IMR-90 (cell line): ENCODE measurements at regions not wholly inside any gene's neighbourhood (a gene's known extent, or its start where the extent isn't known, plus 50 kb on each side); places are given as distances from the start of the nearest gene placed in this dataset.

Experiments
- ATAC-seq: fragments of 200-7000 bp; cut with Tn5 transposase; 2 replicates; pipeline ENCODE4 v1.9.1; 2020; ENCODE audit warnings: low read depth, mild to moderate bottlenecking, moderate library complexity
- BruUV-seq: library from RNA; stranded (reverse); fragments of 400-500 nt; replicated peaks from 2 replicates; lab custom pipeline; 2021; lab: Mats Ljungman, UMichigan
- CTCF ChIA-PET: fragments of 300-600 bp; formaldehyde crosslinking; extraction: SDS; loops from one replicate; lab custom pipeline; 2021; ENCODE audit warnings: antibody characterized with exemption; lab: Yijun Ruan, JAX
- POLR2A ChIA-PET: fragments of 300-600 bp; sonication (Branson Sonifier 250); formaldehyde crosslinking; loops from one replicate; lab custom pipeline; 2022; ENCODE audit warnings: antibody characterized with exemption; ENCODE audit not compliant: unreplicated experiment; lab: Charles Lee
- DNase-seq: peaks from one replicate; pipeline ENCODE4 v3.0.0; 2013
- H2AFZ ChIP-seq: replicated peaks from 2 replicates; pipeline ENCODE3; 2013; ENCODE audit warnings: low read length, mild to moderate bottlenecking; ENCODE audit not compliant: poor library complexity
- H2AK5ac ChIP-seq: 2 replicates; pipeline ENCODE4 v1.6.1; 2013; ENCODE audit warnings: low read depth, low read length, inconsistent platforms
- H2AK9ac ChIP-seq: replicated peaks from 2 replicates; pipeline ENCODE3; 2013; ENCODE audit warnings: mild to moderate bottlenecking, low read depth, low read length, moderate library complexity; ENCODE audit not compliant: poor library complexity
- H2BK120ac ChIP-seq: 2 replicates; pipeline ENCODE4 v1.6.1; 2013; ENCODE audit warnings: low read depth, low read length, inconsistent platforms
- H2BK15ac ChIP-seq: 3 replicates; pipeline ENCODE4 v1.6.1; 2013; ENCODE audit warnings: low read depth, low read length, inconsistent platforms
- H2BK20ac ChIP-seq: 2 replicates; pipeline ENCODE4 v1.6.1; 2013; ENCODE audit warnings: low read depth, mild to moderate bottlenecking, inconsistent platforms, low read length, moderate library complexity
- H2BK5ac ChIP-seq: 2 replicates; pipeline ENCODE4 v1.6.1; 2013; ENCODE audit warnings: mild to moderate bottlenecking, low read depth, low read length, inconsistent platforms; ENCODE audit not compliant: poor library complexity, severe bottlenecking
- H3K14ac ChIP-seq: replicated peaks from 2 replicates; pipeline ENCODE4 v1.6.1; 2013; ENCODE audit warnings: low read depth, low read length, inconsistent platforms
- H3K18ac ChIP-seq: 2 replicates; pipeline ENCODE4 v1.6.1; 2013; ENCODE audit warnings: low read depth, low read length, control low read depth
- H3K23ac ChIP-seq: 2 replicates; pipeline ENCODE4 v1.6.1; 2013; ENCODE audit warnings: low read depth, low read length, inconsistent platforms
- H3K27ac ChIP-seq: 2 replicates; pipeline ENCODE4 v1.5.1; 2013; ENCODE audit warnings: mild to moderate bottlenecking, control low read depth, low read length; ENCODE audit not compliant: insufficient read depth
- H3K27me3 ChIP-seq: 2 replicates; pipeline ENCODE4 v1.6.1; 2013; ENCODE audit warnings: low read length; ENCODE audit not compliant: control insufficient read depth, insufficient read depth
- H3K36me3 ChIP-seq: 2 replicates; pipeline ENCODE4 v1.6.1; 2013; ENCODE audit warnings: low read length, mixed read lengths; ENCODE audit not compliant: control insufficient read depth, insufficient read depth
- H3K4ac ChIP-seq: 2 replicates; pipeline ENCODE4 v1.6.1; 2013; ENCODE audit warnings: low read depth, low read length, inconsistent platforms
- H3K4me1 ChIP-seq: 2 replicates; pipeline ENCODE4 v1.6.1; 2013; ENCODE audit warnings: low read length, mixed read lengths; ENCODE audit not compliant: control insufficient read depth, insufficient read depth
- H3K4me2 ChIP-seq: 2 replicates; pipeline ENCODE4 v1.6.1; 2013; ENCODE audit warnings: low read depth, mild to moderate bottlenecking, control low read depth, low read length, moderate library complexity
- H3K4me3 ChIP-seq: 2 replicates; pipeline ENCODE4 v1.5.1; 2013; ENCODE audit warnings: low read depth, mild to moderate bottlenecking, control low read depth, low read length, moderate library complexity; ENCODE audit not compliant: insufficient read depth
- H3K56ac ChIP-seq: 2 replicates; pipeline ENCODE4 v1.6.1; 2013; ENCODE audit warnings: low read length, inconsistent platforms; ENCODE audit not compliant: insufficient read depth; ENCODE audit errors: extremely low read depth
- H3K79me1 ChIP-seq, 2 experiments: 2 replicates each; pipeline ENCODE4 v1.6.1; 2013; ENCODE audit warnings: low read length in 2 of 2, inconsistent platforms in 1 of 2, low read depth in 1 of 2
- H3K9ac ChIP-seq: 2 replicates; pipeline ENCODE4 v1.6.1; 2013; ENCODE audit warnings: low read depth, low read length, control low read depth
- H3K9me1 ChIP-seq: 2 replicates; pipeline ENCODE4 v1.6.1; 2013; ENCODE audit warnings: low read length, inconsistent platforms; ENCODE audit not compliant: insufficient read depth
- H3K9me3 ChIP-seq: 2 replicates; pipeline ENCODE4 v1.6.1; 2013; ENCODE audit warnings: low read length; ENCODE audit not compliant: control insufficient read depth, insufficient read depth
- H4K20me1 ChIP-seq: 2 replicates; pipeline ENCODE4 v1.6.1; 2013; ENCODE audit warnings: low read length, inconsistent platforms; ENCODE audit not compliant: insufficient read depth
- H4K5ac ChIP-seq: 2 replicates; pipeline ENCODE4 v1.6.1; 2013; ENCODE audit warnings: mild to moderate bottlenecking, low read depth, low read length, control low read depth
- H4K8ac ChIP-seq, 2 experiments: 2 replicates each; pipeline ENCODE4 v1.6.1; 2013; ENCODE audit warnings: low read depth in 2 of 2, low read length in 2 of 2, control low read depth in 1 of 2, inconsistent platforms in 1 of 2
- H4K91ac ChIP-seq: 2 replicates; pipeline ENCODE4 v1.6.1; 2013; ENCODE audit warnings: low read depth, low read length, inconsistent platforms; ENCODE audit not compliant: insufficient read depth
- BHLHE40 ChIP-seq: fragments of 150-350 bp; IDR thresholded peaks from 2 replicates; pipeline ENCODE4 v1.6.1; 2016; ENCODE audit warnings: mild to moderate bottlenecking, low read depth, low read length
- CEBPB ChIP-seq: IDR thresholded peaks from 2 replicates; pipeline ENCODE4 v1.6.1; 2012; ENCODE audit warnings: low read depth, low read length, improper control_type of control experiment
- CHD1 ChIP-seq: IDR thresholded peaks from 2 replicates; pipeline ENCODE4 v1.6.1; 2012; ENCODE audit warnings: low read depth, low read length, improper control_type of control experiment
- CTCF ChIP-seq: conservative IDR thresholded peaks from 2 replicates; pipeline ENCODE4 v1.5.1; 2012; ENCODE audit warnings: mild to moderate bottlenecking, low read depth, low read length, improper control_type of control experiment
- ELK1 ChIP-seq: fragments of 150-350 bp; IDR thresholded peaks from 2 replicates; pipeline ENCODE4 v1.6.1; 2016; ENCODE audit warnings: low read depth, mild to moderate bottlenecking, low read length, moderate library complexity, borderline replicate concordance
- FOS ChIP-seq: fragments of 150-350 bp; IDR thresholded peaks from 2 replicates; pipeline ENCODE4 v1.6.1; 2016; ENCODE audit warnings: low read depth, low read length
- MAFK ChIP-seq: IDR thresholded peaks from 2 replicates; pipeline ENCODE4 v1.6.1; 2012; ENCODE audit warnings: low read depth, low read length, improper control_type of control experiment
- MAZ ChIP-seq: IDR thresholded peaks from 2 replicates; pipeline ENCODE4 v1.6.1; 2012; ENCODE audit warnings: low read depth, mild to moderate bottlenecking, low read length, improper control_type of control experiment, moderate library complexity, borderline replicate concordance
- MXI1 ChIP-seq: IDR thresholded peaks from 2 replicates; pipeline ENCODE4 v1.6.1; 2012; ENCODE audit warnings: low read depth, mild to moderate bottlenecking, low read length, moderate library complexity, borderline replicate concordance
- NFE2L2 ChIP-seq: fragments of 150-350 bp; IDR thresholded peaks from 2 replicates; pipeline ENCODE4 v1.6.1; 2016; ENCODE audit warnings: low read depth, mild to moderate bottlenecking, low read length
- POLR2A ChIP-seq: IDR thresholded peaks from 2 replicates; pipeline ENCODE4 v1.6.1; 2012; ENCODE audit warnings: mild to moderate bottlenecking, low read depth, low read length
- RAD21 ChIP-seq: IDR thresholded peaks from 2 replicates; pipeline ENCODE4 v1.6.1; 2012; ENCODE audit warnings: low read length, improper control_type of control experiment
- RCOR1 ChIP-seq: IDR thresholded peaks from 2 replicates; pipeline ENCODE4 v1.6.1; 2012; ENCODE audit warnings: mild to moderate bottlenecking, low read length, improper control_type of control experiment; ENCODE audit not compliant: insufficient replicate concordance
- RFX5 ChIP-seq: IDR thresholded peaks from 2 replicates; pipeline ENCODE4 v1.8.0; 2012; ENCODE audit warnings: low read depth, mild to moderate bottlenecking, low read length, moderate library complexity
- SMC3 ChIP-seq: fragments of 150-350 bp; IDR thresholded peaks from 2 replicates; pipeline ENCODE4 v1.6.1; 2016; ENCODE audit warnings: low read depth, mild to moderate bottlenecking, antibody characterized with exemption, low read length, moderate library complexity
- USF2 ChIP-seq: fragments of 150-350 bp; IDR thresholded peaks from 2 replicates; pipeline ENCODE4 v1.6.1; 2017; ENCODE audit warnings: mild to moderate bottlenecking, antibody characterized with exemption, low read length, low read depth
- WGBS, 2 experiments: methylation state at CpG; one replicate each; pipeline versions ENCODE4 v1.1.5 to v1.1.7; 2013; ENCODE audit warnings: missing lambda C conversion rate in 2 of 2; ENCODE audit not compliant: insufficient read length in 1 of 2; ENCODE audit errors: extremely low coverage in 2 of 2; 5-methylcytosine and 5-hydroxymethylcytosine counted together
- dilution Hi-C: fragments of 300-500 bp; cut with HindIII; formaldehyde crosslinking; loops from one replicate; pipeline ENCODE4 v1.14.3; 2018; ENCODE audit warnings: low sequenced_read_pairs; ENCODE audit not compliant: unreplicated experiment
- in situ Hi-C: fragments of 300-500 bp; cut with MboI; formaldehyde crosslinking; loops from 3 replicates; pipeline ENCODE4 v1.14.3; 2019; ENCODE audit warnings: low sequenced_read_pairs, inconsistent platforms, mixed read lengths
- intact Hi-C: fragments of 100-400 bp; cut with micrococcal nuclease; formaldehyde crosslinking; loops from 2 replicates; pipeline ENCODE4 v1.10.0; 2022

- dilution Hi-C loops (no loop called here), intact Hi-C loops (no loop called here), in situ Hi-C loops (no loop called here)
- Histone ChIP-seq H4K5ac (no peak overlapping the region), H2BK15ac (no peak overlapping the region), H3K18ac (no peak overlapping the region), H3K4me3 (no peak overlapping the region), H2BK20ac (no peak overlapping the region), H2AK9ac (no peak overlapping the region), H3K23ac (no peak overlapping the region), H2AFZ (no peak overlapping the region), H3K9me3 (peaks cover 8% of the 10 kb centered on the region), H4K91ac (no peak overlapping the region), H2AK5ac (no peak overlapping the region), H4K20me1 (no peaks in the 10 kb centered on the region), H3K4ac (no peak overlapping the region), H3K36me3 (no peaks in the 10 kb centered on the region), H3K4me1 (no peaks in the 10 kb centered on the region), H3K56ac (no peak overlapping the region), H4K8ac (no peak overlapping the region), H2BK120ac (no peak overlapping the region), H3K9me1 (no peaks in the 10 kb centered on the region), H3K79me1 (no peaks in the 10 kb centered on the region), H3K27me3 (no peaks in the 10 kb centered on the region), H3K14ac (no peak overlapping the region), H3K27ac (no peak overlapping the region), H3K4me2 (no peak overlapping the region), H2BK5ac (no peak overlapping the region), H3K9ac (no peak overlapping the region)
- no TSS peak for BruUV-seq
- ChIA-PET POLR2A (no interaction called here), CTCF (no interaction called here)
- DNase-seq (no peak), ATAC-seq (no peak)
- TF ChIP-seq USF2 (no peak), RCOR1 (no peak), NFE2L2 (no peak), RAD21 (no peak), FOS (no peak), MAZ (no peak), POLR2A (no peak), CTCF (no peak), MXI1 (no peak), MAFK (no peak), SMC3 (no peak), CHD1 (no peak), RFX5 (no peak), BHLHE40 (no peak), ELK1 (no peak), CEBPB (no peak)
- no CpG with 5 or more reads among the region's 1 CpG for WGBS, 2 experiments
Measured at GRCh38 chr9:8223861-8224260, 424.3 kb upstream of the DMAC1 start.
